ENCODE measurements at regions not wholly inside any gene's neighbourhood (a gene's known extent, or its start where the extent isn't known, plus 50 kb on each side); places are given as distances from the start of the nearest gene placed in this dataset.
"Not testable (repeated sequence)": the region's sequence is repeated elsewhere in the genome, so short reads cannot be mapped to it uniquely, and the experiment has no call there.

GRCh38 chr14:83887866-83888265, 1642.1 kb upstream of the FLRT2 start:
- DNase-seq, result no peak

DNA sequence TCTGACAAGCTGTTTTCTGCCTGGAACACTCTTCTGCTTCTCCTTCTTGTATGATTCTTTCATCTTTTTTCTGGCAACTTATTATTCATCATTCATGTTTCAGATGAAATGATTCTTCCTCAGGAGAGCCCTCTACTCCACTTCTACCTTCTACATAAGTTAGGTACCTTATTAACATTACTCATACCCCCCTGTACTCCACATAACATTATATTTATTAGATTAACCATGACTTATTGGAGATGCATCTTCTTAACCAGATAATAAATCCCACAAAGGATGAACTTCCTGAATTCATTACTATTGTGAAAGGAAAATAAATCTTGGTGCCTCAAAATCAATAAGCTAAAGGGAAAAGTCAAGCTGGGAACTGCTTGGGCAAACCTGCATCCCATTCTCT, 1636.5 kb upstream of the FLRT2 start:
- DNase-seq, result no peak

GRCh38 chr14:83894568-83894967, 1635.4 kb upstream of the FLRT2 start:
- DNase-seq, result no peak

GRCh38 chr14:83898558-83898957, 1631.4 kb upstream of the FLRT2 start:
- DNase-seq, result not testable (repeated sequence)

GRCh38 chr14:83899706-83900105, 1630.2 kb upstream of the FLRT2 start:
- no peak for DNase-seq

DNA sequence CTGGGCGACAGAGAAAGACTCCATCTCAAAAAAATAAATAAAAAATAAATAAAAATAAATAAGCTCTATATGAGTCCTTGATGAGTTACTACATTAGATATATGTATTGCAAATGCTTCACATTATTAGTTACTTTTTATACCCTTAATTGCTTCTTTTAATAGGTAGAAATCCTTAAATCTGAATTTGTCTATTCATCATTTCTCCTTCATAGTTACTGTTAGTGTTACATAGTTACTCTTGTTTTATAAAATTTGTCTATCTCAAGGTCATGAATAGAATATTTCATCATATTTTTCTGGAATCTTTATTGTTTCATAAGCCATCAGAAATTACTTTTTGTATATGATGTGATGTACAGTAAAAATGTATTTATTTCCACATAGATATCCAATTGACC, 1624.8 kb upstream of the FLRT2 start:
- DNase-seq, result no peak

- DNase-seq, result no peak
These were observed 1621.5 kb upstream of the FLRT2 start for GRCh38 chr14:83908419-83908818.

- no peak for DNase-seq
These were observed 1620.4 kb upstream of the FLRT2 start for GRCh38 chr14:83909507-83909906.

- DNase-seq, result no peak
These were observed 1617.8 kb upstream of the FLRT2 start for GRCh38 chr14:83912032-83912642.

DNA sequence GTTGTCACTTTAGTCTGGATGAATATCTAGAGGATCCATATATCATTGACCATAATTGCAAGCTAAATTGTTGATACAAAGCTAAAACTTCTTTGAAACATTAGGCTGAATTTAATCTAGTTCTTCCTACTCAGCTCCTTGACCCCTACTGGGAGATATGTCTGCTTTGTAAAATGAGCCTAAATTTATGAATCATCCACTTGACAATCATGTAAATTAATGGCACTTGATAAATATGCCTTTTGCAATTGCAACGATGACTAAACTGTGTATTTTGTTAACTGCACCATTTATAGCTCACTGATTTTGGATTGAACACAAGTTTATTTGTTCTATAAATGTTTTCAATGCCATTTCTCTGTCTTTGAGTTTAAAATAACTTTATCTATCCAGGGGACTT, 1616.5 kb upstream of the FLRT2 start:
- DNase-seq, result no peak

DNA sequence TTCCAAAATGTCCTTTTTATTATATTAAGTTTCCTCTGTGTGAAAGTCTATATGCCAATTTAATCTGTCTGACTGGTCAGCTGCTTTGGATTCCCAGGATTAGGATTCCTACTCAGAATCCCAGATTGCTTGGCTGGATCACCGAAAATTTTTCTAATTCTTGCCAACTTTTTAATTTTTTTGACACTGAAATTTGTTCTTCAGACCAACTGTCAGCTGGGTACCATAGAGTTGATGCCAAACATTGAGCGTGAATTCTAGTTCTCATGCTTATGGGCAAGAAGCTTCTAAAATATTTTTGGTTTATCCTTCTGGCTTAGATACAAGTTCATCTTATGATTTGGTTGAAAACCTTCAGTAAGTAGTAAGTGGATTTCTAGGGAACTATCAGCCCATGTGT, 1611.4 kb upstream of the FLRT2 start:
- no peak for DNase-seq

DNA sequence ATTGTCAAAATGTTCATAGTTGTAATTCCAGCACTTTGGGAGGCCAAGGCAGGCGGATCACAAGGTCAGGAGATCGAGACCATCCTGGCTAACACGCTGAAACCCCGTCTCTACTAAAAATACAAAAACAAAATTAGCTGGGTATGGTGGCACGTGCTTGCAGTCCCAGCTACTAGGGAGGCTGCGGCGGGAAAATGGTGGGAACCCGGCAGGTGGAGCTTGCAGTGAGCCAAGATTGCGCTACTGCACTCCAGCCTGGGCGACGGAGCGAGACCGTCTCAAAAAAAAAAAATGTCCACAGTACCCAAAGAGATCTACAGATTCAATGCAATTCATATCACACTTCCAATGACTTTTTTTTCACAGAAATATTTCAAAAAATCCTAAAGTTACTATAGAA, 1610.3 kb upstream of the FLRT2 start:
- not testable (repeated sequence) for DNase-seq

DNA sequence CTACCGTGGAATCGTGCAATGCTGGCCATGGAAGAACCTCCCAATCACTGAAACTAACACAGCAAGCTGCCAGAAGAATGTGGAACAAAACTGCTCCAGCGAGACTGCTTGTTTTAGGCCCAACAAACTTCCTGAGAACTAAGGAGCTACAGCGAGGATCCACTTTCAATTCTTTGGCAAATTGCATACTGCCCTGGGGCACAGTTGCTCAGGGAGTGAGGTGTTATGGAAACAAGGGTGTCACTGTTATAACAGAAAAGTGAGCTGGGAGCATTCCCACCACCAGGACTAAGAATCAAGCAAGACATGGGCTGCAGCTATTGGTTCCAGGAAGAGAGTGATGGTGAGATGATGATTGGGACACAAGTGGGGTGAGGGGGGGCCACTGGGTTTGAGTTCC, 1606.1 kb upstream of the FLRT2 start:
- DNase-seq, result no peak

- DNase-seq, result no peak
These were observed 1605.7 kb upstream of the FLRT2 start for GRCh38 chr14:83924259-83924658.

- DNase-seq, result no peak
These were observed 1589.7 kb upstream of the FLRT2 start for GRCh38 chr14:83940253-83940652.

DNA sequence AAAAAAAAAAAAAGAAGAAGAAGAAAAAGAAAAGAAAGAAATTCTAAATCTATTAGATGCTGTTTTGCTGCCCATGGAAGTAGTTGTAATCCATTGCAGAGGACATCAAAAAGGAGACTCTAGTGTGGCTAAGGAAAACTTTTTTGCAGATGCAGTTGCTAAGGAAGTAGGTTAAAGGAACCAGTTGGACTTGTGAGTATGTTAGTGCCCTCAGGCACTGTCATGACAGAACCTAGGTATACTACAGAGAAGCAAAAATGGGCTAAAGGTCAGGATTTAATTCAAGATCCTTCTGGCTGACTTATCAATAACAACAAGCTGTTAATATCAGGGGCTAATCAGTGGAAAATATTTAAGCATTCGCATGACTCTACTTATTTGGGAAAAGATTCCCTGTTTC, 1571.6 kb upstream of the FLRT2 start:
- DNase-seq, result no peak

DNA sequence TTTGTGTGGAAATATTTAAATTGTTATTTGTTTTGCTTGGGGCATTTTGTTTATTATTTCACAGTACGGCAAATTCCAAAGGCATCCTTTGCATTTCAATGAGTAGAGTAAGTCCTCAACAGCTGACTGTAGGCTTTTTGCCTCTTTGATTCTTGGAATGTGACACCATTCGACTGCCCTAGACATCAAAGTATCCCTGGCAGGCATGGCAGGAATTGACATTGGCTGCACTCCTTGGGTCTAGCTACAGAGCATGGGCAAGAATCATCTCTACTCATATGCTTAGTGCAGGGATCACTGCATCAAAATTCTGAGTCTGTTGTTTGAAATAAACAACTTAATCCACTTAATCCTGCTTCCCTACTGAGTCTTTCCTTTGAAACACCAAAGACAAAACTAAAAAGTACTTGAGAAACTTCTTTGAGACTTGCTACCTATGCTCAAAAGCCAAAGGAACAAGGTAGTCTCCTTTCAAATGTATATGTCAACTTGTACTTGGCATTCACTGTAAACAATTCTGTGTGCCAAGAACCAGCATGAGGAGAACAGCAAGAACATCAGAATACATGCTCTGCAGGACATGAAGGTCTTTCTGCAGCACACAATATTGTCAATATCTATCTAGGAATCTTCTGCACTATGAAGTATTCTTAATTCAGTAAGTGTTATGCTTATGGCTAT, 1569.0 kb upstream of the FLRT2 start:
- no peak for DNase-seq

DNA sequence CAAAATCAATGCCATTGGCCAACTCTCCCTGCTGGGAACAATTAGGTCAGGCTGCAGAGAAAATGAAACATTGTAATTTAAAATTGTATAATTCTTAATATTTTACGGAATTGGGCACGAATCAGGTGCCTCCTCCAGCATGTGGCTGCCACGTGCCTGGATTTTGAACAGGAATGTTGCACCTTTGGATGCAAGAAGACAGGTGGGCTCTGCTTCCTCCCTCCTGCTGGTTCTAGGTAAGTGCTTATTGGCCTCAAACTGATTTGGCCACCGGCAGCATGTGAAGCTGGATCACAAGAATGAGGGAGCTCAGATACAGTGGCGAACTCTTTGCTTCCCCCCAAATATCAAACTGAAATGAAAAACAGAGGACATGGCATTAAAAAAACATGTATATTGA, 1559.9 kb upstream of the FLRT2 start:
- no peak for DNase-seq

GRCh38 chr14:83972631-83973030, 1557.3 kb upstream of the FLRT2 start:
- no peak for DNase-seq

- no peak for DNase-seq
These were observed 1555.2 kb upstream of the FLRT2 start for GRCh38 chr14:83974647-83975163.

DNA sequence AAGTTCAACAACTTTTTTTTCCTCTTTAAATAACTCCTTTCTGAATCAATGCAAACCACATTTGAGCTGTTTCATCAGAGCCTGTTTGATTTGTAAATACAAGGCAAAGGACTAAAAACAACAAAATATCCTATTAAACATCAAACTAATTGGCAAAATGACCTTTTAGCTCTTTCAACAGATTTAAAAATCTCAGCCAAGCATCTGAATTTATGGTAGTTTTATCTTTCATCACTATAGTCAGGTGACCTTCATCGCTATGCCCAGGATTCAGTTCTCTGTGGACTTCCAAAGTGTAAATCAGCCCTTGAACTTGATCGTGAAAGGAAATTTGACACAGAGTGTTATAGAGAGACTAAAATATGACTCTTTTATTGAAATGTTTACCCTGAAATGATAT, 1554.5 kb upstream of the FLRT2 start:
- no peak for DNase-seq

GRCh38 chr14:83975841-83976770, 1553.8 kb upstream of the FLRT2 start:
- no peak for DNase-seq

GRCh38 chr14:83977583-83977982, 1552.4 kb upstream of the FLRT2 start:
- DNase-seq, result no peak
